T-helper 22 cell (primary cell): ENCODE measurements at regions not wholly inside any gene's neighbourhood (a gene's known extent, or its start where the extent isn't known, plus 50 kb on each side); places are given as distances from the start of the nearest gene placed in this dataset.
"Not testable (repeated sequence)": the region's sequence is repeated elsewhere in the genome, so short reads cannot be mapped to it uniquely, and the experiment has no call there.

ENCODE experiments used
- DNase-seq: peaks from one replicate; pipeline ENCODE4 v3.0.0-alpha.2; 2020; ENCODE audit warnings: low read depth

DNA sequence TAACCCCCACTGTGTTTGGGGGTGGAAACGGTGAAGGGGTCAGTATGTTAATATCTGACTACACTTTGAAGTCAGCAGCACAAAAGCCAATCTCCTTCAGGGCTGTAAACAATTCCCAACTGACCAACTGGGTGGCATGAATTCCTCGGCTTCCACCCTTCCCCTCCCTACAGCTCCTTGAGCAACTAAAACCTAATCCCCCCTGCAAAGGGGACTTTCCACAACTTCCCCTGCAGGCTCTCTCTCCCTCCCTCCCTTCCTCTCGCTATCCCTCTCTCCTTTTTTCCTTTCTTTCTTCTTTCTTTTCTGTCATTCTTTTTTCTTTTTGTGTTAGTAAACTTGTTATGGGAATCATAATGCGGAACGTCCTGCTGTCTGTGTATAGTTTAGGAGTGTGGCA, 65.1 kb upstream of the PTCH1 start:
- no peak for DNase-seq

DNA sequence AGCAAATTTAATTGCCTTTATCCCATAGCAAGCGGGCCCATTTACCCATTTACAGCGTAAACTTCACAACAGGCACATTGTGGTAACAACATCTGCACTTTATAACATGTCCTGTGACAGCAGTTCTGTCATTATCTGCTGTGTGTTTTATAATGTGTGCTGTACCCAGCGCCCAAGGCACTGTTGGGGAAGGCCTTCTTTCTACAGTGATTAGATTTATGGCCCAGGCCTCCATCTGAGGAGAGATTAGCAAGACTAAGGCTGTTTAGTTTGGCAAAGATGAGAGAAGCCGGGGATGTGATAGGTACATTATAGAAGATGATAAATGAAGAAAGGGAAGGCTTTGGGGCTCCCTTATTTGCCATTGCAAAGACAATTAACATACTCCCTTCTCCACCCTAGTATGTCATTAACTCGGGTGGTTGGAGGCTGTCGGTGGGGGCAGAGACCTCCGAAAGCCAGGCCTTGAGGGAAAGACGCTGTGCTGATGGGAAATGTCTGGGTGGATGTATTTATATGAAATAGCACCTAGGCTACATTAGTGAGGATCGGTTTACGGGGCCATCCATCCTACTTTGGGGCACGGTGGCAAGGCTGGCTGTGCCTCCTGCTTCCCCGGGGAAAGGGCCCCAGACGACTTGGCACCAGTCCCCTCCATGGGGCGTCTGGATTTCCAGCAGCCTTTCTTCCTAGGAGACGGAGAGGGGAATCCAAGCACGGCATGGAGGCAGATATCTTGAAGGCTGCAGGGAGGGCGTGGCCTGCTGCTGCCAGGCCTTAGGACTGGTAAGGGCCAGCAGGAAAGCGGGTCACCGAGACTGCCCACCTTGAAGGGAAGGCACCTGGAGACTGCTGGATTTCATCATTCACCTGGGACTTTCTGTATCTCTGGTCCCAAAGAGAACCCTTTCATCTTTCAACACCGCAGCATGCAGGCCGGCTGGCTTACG, 64.3 kb upstream of the PTCH1 start:
- no peak for DNase-seq

DNA sequence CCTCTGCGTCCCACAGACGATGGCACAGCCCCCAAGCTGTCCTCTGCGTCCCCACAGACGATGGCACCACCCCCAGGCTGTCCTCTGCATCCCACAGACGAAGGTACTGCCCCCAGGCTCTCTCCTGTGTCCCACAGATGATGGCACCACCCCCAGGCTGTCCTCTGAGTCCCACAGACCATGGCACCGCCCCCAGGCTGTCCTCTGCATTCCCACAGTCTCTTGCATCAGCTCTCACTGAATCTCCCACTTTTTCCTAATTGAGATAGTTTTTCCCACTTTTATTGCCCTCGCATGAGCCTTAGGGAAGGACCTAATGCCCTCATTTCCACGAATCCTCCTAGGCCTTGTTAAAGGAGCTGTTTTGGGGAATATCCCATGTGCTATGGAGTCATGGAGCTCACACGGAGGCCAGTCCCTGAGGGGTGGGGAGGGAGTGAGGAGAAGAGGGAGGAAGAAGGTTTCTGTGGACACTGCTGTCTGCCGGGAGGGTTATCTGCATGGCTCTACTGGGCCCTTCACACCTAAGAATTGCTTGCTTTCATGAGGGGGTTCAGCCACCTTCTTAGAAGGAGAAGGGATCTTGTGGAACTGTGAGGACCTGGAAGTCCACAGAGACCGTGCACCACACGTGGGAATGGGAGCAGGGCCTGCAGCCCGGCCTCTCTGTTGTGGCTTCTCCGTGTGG, 58.2 kb upstream of the PTCH1 start:
- DNase-seq: no peak

DNA sequence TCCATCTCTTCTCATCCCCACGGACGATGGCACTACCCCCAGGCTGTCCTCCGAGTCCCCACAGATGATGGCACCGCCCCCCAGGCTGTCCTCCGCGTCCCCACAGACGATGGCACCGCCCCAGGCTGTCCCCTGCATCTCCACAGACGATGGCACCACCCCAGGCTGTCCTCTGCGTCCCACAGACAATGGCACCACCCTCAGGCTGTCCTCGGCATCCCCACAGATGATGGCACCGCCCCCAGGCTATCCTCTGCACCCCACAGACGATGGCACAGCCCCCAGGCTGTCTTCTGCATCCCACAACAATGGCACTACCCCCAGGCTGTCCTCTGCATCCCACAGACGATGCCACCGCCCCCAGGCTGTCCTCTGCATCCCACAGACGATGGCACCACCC, 57.4 kb upstream of the PTCH1 start:
- DNase-seq: no peak

DNA sequence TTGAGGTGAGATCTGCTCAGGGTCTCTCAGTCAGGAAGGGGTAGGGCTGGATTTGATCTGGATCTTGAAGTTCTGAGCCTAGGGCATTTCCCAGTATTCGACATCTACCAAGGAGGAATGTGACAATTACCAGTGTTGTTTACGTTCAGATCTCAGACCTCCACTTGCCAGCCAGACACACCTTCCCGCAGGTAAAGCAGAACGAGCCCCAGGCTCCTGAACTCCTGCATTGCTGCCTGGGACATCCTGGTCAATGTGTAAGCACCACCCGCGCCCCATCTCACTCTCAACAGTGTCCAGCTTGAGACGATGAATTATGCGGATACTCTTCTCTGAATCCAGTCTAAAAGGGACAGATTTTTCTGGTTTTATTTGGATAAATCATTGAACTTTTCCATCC, 56.7 kb upstream of the PTCH1 start:
- DNase-seq: no peak

DNA sequence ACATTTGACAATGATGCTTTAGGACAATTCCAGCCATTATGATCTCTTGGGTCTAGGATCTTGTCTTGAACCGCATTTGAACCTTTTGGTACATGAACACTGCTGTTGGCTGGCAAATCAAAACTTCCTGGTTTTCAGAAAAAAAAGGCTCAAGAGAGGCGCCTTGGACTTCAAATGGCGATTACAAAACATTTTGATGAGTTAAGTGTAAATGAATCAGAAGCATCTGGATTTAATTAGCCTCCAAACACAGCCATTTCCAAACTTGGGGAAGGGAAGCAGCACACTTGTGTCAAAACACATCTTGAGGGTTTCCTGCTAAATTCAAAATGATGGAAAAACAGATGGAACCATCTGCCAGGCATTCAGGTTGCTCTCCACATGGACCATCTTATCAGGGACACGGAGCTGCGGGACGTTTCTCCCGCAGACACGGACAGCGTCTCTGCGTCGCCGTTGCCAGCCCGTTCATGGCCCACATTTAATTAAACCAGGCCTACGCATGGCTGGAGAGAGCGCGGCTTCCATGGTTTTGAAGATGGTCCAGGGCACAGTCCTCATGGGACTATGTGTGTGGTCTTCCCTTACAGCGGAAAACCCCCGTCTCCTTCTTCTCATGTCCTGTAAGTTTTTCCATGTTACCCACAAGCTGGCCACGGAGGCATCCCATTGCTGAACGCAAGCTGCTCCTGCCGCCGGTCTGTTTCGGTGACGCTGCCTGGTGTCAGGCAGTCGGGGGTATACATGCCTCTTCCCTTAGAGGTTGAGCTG, 55.8 kb upstream of the PTCH1 start:
- DNase-seq: no peak

DNA sequence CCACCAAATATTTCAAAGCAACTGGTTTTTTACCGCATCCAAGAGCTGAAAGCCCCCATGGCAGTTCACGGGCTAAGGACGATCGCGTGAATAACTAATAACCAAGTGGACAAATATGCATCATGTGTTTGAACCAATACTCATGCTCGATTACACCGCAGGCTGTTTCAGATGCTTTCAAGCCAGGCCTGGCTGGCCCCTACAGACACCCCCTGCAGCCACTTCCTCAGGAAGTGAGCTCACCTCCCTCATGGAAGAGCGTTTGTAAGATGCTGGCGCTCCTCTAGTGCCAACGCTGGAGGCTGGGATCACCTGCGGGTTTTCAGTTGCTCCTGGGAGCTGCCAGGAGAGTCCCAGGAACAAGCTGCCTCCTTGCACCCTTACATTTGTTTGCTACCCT, 53.9 kb upstream of the PTCH1 start:
- no peak for DNase-seq

DNA sequence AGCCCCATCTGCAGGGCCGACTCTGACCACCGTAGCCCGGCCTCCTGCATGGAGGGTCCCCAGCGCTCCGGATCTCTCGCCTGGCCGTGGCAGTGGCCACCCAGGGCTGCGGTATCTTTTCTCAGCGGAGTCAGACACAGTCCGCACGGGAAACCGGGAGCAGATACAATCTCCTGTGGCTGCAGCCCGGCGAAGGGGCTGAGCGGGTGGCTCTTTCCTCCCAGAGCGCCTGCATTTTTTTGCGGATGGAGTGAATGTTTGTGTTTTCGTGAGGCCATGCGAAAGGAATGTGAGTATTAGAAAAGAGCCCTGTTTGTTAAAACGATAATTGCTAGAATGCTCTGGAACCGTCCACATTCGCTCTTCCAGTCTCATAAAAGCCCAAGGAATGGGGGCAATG, 53.4 kb upstream of the PTCH1 start:
- no peak for DNase-seq

DNA sequence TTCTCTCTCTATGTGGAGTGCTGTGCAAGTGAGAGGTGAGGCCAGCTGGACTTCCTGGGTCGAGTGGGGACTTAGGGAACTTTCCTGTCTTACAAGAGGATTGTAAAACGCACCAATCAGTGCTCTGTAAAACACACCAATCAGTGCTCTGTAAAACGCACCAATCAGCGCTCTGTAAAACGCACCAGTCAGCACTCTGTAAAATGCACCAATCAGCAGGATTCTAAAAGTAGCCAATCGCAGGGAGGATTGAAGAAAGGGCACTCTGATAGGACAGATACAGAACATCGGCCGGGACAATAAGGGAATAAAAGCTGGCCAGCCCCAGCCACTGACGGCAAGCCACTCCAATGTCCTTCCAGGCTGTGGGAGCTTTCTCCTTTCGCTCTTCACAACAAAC, 52.0 kb upstream of the PTCH1 start:
- DNase-seq: not testable (repeated sequence)
